ENCODE measurements at regions not wholly inside any gene's neighbourhood (a gene's known extent, or its start where the extent isn't known, plus 50 kb on each side); places are given as distances from the start of the nearest gene placed in this dataset.

DNA sequence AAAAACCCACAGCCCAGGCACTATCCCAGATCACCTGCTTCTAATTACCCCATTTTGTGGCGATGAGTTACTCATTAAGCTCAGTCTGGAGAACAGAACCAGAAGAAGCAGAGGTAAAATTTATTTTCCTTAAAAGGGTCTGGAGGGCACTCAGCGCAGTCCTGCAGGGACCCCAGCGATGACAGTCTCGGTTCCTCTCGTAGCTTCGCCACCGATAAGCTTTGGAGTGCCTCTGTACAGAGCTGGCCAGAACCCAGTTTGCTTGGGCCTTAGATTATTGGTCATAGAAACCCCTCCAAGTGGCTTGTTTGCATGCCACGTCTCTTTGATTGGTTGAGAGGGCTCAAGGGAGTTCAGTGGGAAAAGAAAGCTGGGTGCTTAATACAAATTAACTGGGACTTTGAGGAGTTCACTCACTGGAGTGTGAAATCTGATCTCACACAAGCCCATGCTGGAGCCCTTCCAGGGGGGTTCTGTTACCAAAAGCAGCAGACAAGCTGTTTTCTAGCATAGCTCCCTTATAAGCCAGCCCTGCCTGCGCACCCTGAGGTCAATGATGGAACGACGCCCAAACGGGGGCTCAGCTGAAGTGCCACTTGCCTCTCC is 158.5 kb upstream of the ARID1B start:
- Histone ChIP-seq H3K79me2 (no peaks in the 10 kb centered on the region), H3K36me3 (ENCODE audit: control insufficient read depth, insufficient read depth, low read length) (no peaks in the 10 kb centered on the region), H3K9ac (no peak overlapping the region), H2AFZ (peak overlapping the region; percentile 34), H3K9me3 (ENCODE audit: control insufficient read depth, low read length) (no peaks in the 10 kb centered on the region), H3K4me3 (ENCODE audit: low read depth, low read length) (no peak overlapping the region), H3K27me3 (ENCODE audit: control insufficient read depth, insufficient read depth, low read length) (no peaks in the 10 kb centered on the region), H3K4me2 (ENCODE audit: low read length) (no peak overlapping the region), H3K4me1 (peaks cover 17% of the 10 kb centered on the region), H3K27ac (no peak overlapping the region)
- TF ChIP-seq, protein P1, sequence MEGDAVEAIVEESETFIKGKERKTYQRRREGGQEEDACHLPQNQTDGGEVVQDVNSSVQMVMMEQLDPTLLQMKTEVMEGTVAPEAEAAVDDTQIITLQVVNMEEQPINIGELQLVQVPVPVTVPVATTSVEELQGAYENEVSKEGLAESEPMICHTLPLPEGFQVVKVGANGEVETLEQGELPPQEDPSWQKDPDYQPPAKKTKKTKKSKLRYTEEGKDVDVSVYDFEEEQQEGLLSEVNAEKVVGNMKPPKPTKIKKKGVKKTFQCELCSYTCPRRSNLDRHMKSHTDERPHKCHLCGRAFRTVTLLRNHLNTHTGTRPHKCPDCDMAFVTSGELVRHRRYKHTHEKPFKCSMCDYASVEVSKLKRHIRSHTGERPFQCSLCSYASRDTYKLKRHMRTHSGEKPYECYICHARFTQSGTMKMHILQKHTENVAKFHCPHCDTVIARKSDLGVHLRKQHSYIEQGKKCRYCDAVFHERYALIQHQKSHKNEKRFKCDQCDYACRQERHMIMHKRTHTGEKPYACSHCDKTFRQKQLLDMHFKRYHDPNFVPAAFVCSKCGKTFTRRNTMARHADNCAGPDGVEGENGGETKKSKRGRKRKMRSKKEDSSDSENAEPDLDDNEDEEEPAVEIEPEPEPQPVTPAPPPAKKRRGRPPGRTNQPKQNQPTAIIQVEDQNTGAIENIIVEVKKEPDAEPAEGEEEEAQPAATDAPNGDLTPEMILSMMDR (IDR thresholded peaks at IDR 0.05) = no peak

GRCh38 chr6:156617941-156618340 is 159.2 kb upstream of the ARID1B start:
- no peaks in the 10 kb centered on the region for H3K36me3 ChIP-seq (ENCODE audit: control insufficient read depth, insufficient read depth, low read length)
- peaks cover 17% of the 10 kb centered on the region for H3K4me1 ChIP-seq
- TF ChIP-seq, protein P1 (IDR thresholded peaks at IDR 0.05) = no peak
- no peaks in the 10 kb centered on the region for H3K9me3 ChIP-seq (ENCODE audit: control insufficient read depth, low read length)
- H3K4me2 ChIP-seq (ENCODE audit: low read length) = no peak overlapping the region
- no peak overlapping the region for H3K4me3 ChIP-seq (ENCODE audit: low read depth, low read length)
- no peaks in the 10 kb centered on the region for H3K79me2 ChIP-seq
- no peak overlapping the region for H3K27ac ChIP-seq
- H3K27me3 ChIP-seq (ENCODE audit: control insufficient read depth, insufficient read depth, low read length) = no peaks in the 10 kb centered on the region
- H3K9ac ChIP-seq = no peak overlapping the region
- no peak overlapping the region for H2AFZ ChIP-seq

GRCh38 chr6:156617376-156617775 is 159.8 kb upstream of the ARID1B start:
- no peak overlapping the region for H3K27ac ChIP-seq
- H3K36me3 ChIP-seq (ENCODE audit: control insufficient read depth, insufficient read depth, low read length) = no peaks in the 10 kb centered on the region
- H3K9me3 ChIP-seq (ENCODE audit: control insufficient read depth, low read length) = no peaks in the 10 kb centered on the region
- H3K4me1 ChIP-seq = peaks cover 17% of the 10 kb centered on the region
- H3K4me2 ChIP-seq (ENCODE audit: low read length) = peak overlapping the region; percentile 41
- H2AFZ ChIP-seq = peak overlapping the region; percentile 33
- TF ChIP-seq, protein P1 (IDR thresholded peaks at IDR 0.05) = no peak
- H3K79me2 ChIP-seq = no peaks in the 10 kb centered on the region
- H3K9ac ChIP-seq = no peak overlapping the region
- H3K4me3 ChIP-seq (ENCODE audit: low read depth, low read length) = no peak overlapping the region
- H3K27me3 ChIP-seq (ENCODE audit: control insufficient read depth, insufficient read depth, low read length) = no peaks in the 10 kb centered on the region

DNA sequence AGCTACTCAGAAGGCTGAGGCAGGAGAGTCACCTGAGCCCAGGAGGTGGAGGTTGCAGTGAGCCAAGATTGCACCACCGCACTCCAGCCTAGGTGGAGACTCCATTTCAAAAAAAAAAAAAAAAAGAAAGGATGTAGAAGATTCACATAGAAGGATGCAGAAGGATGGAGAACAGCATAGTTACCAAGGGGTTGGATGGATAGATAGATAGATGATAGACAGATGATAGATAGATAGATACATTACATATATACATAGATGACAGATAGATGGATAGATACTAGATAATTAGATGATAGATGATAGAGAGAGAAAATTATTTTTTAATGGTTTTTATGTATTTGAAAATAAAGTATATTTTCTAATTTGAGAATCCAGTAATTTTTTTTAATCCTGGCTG is 160.7 kb upstream of the ARID1B start:
- Histone ChIP-seq H3K79me2 (no peaks in the 10 kb centered on the region), H3K9me3 (ENCODE audit: control insufficient read depth, low read length) (no peaks in the 10 kb centered on the region), H2AFZ (no peak overlapping the region), H3K4me3 (ENCODE audit: low read depth, low read length) (no peak overlapping the region), H3K4me2 (ENCODE audit: low read length) (no peak overlapping the region), H3K36me3 (ENCODE audit: control insufficient read depth, insufficient read depth, low read length) (no peaks in the 10 kb centered on the region), H3K9ac (no peak overlapping the region), H3K4me1 (peaks cover 17% of the 10 kb centered on the region), H3K27me3 (ENCODE audit: control insufficient read depth, insufficient read depth, low read length) (no peaks in the 10 kb centered on the region), H3K27ac (no peak overlapping the region)
- TF ChIP-seq, protein P1 (IDR thresholded peaks at IDR 0.05) = no peak

DNA sequence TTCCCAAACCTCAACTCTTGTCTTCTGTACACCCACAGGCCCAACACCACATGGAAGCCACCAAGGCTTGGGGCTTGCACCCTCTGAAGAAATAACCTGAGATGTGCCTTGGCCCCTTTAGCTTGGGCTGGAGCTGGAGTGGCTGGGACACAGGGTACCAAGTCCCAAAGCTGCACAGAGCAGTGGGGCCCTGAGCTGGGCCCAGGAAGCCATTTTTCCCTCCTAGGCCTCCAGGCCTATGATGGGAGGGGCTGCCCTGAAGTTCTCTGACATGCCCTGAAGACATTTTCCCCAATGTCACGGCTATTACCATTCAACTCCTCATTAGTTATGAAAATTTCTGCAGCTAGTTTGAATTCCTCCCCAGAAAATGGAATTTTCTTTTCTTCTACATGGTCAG is 163.2 kb upstream of the ARID1B start:
- Histone ChIP-seq H3K27me3 (ENCODE audit: control insufficient read depth, insufficient read depth, low read length) (no peaks in the 10 kb centered on the region), H3K4me1 (peaks cover 13% of the 10 kb centered on the region), H3K79me2 (no peaks in the 10 kb centered on the region), H3K27ac (no peak overlapping the region), H3K36me3 (ENCODE audit: control insufficient read depth, insufficient read depth, low read length) (no peaks in the 10 kb centered on the region), H3K9me3 (ENCODE audit: control insufficient read depth, low read length) (no peaks in the 10 kb centered on the region), H3K4me3 (ENCODE audit: low read depth, low read length) (no peak overlapping the region), H2AFZ (no peak overlapping the region), H3K9ac (no peak overlapping the region), H3K4me2 (ENCODE audit: low read length) (no peak overlapping the region)
- TF ChIP-seq, protein P1 (IDR thresholded peaks at IDR 0.05) = no peak
